Islet precursor cell (in vitro differentiated cells): ENCODE measurements at regions not wholly inside any gene's neighbourhood (a gene's known extent, or its start where the extent isn't known, plus 50 kb on each side); places are given as distances from the start of the nearest gene placed in this dataset.

Experiments used
- DNase-seq: peaks from one replicate; pipeline ENCODE4 v3.0.0-alpha.2; 2018

DNA sequence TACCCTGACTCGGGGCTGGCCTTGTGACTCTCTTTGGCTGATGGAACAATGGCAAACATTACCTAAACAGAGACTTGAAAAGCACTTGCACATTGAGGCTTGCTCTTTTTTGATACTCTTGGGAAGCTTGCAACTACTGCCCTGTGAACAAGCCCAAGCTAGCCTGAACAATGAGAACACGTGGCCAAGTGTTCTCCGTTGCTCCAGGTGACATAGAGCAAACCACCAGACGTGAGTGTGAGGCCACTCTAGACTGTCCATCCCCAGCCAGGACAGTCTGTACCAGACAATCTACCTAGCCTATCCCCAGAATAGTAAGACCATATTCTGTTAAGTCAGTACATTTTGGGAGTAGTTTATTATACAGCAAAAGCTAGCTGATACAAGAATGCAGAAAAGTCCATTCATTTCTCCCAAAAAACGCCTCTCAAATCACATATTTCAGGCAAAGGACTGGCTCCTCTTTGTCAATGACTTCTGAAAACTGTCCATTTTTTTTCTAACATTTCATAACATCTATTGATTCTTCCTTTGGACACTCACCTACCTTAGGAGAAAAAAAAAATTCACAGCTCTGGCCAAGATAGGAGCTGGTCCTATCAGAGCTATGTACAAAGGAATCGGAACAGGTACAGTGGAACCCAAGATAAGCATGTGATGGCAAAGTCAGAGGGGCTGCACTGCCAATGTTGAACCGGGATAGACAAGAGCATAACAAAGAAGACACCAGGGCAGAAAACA, 142.1 kb upstream of the PKDCC start:
- DNase-seq: no peak

DNA sequence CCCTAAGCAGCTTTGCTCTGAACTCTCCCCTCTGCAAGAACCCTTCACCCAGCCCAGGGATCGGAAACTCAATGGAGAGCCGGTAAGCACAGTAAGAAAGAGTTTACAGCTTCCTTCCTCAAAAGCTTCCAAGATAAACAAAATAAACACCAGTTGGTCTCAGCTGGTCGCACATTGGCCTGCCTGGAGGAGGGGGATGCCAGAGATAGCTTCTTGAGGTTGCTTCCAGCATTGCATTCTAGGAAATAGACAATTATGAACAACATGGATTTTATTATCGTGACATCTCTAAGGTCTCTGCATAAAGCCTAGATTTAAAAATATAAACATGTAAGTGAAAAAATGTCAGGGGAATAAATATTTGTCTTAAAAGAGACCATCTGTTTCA, 141.5 kb upstream of the PKDCC start:
- no peak for DNase-seq

DNA sequence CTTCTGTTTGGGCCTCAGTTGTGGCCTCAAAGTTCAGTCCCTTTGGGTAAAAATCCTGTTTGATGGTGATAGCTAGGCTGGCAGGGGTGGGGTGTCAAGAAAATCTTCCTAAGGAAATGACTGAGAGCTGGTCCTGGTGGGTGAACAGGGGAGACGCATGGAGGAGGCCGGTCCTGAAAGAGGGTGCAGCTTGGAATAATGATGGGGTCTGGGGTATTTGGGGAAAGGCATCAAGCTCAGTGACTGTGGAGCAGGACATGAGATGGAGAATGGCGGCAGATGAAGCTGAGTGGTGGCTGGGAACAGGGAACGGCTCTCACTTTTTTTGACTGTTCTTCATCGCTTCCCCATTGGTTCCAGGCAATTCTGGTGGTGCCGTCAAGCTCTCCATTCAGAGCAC, 140.7 kb upstream of the PKDCC start:
- DNase-seq: no peak

DNA sequence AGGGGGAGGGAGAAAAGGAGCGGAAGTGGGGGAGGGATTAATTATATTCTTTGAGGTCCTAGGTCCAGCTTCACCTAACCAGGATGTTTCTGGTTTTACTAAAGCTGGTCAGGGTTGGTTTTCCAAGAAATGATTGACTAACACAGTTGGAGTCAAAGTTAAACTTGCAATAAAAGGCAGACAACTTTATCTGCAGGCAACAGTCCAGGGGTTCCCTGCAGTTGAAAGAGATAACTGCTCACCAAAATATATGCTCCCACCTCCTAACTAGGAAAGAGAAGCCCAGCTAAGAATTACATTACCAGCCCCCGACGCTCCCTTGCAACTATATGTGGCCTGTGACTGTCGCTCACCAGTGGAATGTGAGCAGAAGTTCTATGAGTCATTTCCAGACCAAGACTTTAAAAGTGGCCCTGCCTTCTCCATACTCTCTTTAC, 140.0 kb upstream of the PKDCC start:
- peak; percentile 81 for DNase-seq

DNA sequence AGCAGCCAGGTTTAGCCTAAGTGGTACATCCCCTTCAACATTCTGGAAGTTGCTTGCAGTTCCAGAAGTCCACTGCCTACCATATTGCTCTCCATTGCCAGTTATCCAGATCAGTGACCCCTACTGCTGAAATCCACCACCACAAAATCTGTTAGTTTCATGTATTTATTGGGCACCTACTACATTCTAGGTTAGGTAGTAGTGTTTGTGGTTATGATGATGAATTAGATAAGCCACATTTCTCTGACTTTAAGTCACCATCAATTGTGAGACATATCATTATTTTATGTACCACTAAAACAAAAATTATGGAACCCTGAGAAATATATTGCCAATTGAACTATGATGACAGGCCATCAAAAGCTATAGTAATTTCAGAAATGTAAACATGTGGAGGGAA, 139.5 kb upstream of the PKDCC start:
- DNase-seq: no peak

DNA sequence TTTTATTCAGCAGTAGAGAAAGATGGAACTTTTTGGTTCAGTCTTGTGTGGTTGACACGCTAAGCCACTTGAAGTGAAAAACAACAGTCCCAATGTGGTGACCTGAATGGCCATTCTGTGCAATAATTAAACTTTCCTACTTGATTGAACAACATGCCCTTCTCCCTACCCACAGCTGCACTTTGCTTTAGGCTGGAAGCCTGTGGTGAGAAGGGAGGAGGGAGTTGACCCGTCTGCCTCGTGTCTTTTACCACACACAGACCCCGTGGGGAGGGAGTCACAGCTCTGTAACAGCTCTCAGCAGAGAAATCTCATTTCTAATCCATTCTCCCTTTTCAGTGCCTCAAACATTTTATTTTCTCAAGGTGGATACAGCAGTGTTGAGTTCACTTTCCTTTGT, 138.2 kb upstream of the PKDCC start:
- no peak for DNase-seq

DNA sequence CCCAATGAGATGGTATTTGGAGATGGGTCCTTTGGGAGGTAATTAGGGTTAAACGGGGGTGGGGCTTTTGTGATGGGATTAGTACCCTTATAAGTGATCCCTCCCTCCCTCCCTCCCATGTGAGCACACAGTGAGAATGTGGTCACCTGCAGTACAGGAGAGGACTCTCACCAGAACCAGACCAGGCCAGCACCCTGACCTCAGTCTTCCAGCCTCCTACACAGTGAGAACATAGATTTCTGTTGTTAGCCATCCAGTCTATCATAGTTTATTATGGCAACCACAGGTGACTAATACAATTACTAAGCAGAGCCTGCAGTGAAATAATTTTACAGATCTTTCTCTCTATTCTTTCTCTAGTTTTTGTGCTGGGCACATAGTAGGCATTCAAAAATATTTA, 137.7 kb upstream of the PKDCC start:
- no peak for DNase-seq

DNA sequence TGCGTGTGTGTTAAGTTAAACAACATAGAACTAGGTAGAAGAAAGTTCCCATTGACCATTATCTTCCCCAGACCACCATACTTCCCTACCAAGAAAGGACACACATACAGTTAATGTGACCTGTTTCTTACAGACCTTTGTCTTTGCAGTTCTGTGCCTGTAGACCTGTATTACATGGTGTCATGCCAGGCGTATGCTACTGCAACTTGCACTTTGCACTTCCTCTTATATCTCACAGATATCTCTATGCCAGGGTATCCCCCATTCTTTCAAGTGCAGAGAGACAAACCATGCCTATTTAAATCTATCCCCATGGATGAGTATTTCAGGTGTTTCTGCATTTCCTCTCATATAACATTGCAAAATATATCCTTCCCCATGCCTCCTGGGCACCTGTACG, 136.8 kb upstream of the PKDCC start:
- DNase-seq: no peak

DNA sequence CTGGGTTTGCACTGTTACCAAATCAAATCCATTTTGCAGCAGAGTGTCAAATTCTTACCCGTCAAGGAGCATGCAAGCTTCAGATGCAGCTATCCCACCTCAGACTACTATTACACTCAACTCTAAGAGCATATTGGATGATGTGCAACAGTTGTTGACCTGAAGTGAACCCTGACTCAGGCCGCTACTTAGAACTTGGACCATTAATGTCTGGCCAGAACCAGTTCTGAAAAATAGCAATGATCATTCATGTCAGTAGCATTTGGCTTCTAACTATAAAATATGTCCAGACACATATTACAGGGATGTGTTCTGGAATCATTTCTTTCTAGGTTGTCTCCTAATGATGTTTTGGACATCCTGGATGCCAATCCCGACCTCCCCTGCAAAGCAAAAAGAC, 135.5 kb upstream of the PKDCC start:
- DNase-seq: no peak

DNA sequence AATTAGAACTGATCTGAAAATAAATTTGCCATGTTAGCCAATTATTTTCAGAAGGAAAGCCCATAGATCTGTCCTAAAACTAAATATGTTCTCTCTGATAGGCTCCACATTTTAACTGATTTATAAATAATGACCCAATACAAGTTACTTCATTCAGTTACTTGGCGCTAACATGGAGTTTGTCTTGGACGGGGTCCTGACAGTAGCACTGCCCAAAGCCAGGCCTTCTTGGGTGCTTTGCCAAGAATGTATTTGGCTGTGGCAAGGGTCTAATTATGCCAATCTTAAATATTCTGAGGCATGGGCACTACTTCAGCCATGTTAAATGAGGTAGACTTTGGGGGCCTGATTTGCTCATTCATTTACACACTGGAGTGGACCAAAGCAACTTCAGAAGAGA, 135.0 kb upstream of the PKDCC start:
- DNase-seq: no peak

DNA sequence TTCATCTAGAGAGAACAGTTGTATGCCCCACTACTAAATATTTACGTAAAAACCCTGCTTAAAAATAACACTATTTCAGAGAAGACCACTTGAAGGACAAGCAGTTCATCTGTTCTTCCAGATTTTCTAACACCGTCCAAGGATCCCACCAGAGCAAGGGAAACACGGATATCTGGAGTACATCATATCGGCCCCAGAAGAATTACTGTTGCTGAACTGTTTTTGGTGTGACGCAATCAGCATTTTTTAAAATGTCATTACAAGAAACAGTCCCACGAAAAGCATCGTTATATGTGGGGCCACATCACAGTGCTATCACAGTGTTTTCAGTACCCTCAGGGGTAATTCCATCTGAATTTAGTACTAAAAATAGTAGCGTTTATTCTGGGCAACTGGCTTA, 134.5 kb upstream of the PKDCC start:
- no peak for DNase-seq

DNA sequence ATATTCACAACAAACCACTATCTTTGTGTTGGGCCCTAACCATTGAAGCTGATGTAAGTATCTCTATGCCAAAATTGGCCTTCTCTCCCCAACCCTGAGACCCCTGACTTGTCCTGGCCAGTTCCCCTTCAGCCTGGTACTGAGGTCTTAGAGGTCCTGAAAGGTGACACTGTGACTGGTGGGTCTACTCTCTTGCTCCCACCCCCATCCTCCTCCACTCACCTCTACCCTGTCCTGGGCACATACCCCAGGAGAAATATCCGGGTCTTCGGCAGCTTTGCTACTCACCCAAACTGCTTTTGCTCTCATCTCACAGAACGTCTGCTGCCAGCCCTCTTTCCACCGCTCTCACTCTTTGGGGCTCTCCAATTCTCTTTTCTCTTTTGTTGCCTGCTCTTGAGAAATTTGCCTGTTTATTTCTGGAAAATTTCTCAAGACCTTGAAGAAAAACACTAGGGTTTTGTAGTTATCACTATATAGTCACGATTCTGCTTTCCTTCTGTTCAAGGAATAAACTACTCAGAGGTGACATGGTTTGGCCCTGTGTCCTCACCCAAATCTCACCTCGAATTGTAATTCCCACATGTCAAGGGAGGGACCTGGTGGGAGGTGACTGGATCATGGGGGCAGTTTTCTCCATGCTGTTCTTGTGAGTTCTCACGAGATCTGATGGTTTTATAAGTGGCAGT, 133.8 kb upstream of the PKDCC start:
- DNase-seq: no peak

DNA sequence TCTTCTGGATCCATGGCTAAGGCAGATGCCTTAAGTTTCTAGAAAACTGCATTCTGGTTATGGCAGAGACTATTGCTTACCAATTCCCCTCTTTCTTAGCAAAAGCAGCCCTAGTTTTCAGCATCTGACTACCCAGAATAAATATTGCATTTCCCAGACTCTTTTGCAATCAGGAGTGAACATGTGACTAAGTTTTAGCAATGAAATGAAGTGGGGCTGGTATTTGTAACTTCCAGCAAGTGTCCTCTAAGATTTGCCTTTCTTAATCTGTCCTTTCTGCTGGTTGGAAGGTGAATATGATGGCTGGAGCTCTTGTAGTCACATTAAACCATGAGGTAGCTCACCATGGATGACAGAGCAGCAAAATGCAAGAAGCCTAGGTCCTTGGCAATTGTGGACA, 132.9 kb upstream of the PKDCC start:
- DNase-seq: no peak

DNA sequence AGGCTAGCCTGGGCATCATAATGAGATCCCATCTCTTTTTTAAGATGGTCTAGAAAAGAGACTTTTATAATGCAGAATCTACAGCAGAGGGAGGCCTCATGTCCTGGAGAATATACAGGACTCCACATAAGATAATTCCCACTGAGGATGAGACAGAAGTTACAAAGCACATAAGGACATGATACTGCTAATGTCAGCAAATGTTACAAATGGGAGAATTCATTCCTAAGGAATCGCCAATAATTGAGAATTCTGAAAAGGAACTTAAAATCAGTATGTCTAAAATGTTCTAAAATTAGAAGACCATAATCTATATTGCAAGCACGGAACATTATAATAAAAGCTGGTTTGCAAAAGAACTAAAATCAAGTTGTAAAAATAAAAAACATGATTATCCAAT, 131.6 kb upstream of the PKDCC start:
- DNase-seq: no peak

DNA sequence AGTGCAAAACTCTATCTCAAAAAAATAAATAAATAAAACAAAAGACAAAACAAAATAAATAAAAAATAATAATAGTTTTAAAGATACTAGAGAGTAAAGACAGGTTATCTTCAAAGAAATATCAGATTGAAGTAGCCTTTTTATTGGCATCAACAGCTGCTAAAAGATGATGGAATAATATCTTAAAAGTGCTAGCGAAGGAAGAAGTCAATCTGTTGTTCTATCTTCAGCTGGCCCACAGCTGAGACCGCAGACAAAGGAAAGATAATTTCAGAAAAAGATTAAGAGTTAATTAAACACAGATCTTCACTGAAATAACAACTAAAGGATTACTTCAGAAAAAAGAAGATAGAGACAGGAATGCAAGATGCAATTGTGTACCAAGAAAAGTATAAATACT, 130.2 kb upstream of the PKDCC start:
- DNase-seq: no peak

DNA sequence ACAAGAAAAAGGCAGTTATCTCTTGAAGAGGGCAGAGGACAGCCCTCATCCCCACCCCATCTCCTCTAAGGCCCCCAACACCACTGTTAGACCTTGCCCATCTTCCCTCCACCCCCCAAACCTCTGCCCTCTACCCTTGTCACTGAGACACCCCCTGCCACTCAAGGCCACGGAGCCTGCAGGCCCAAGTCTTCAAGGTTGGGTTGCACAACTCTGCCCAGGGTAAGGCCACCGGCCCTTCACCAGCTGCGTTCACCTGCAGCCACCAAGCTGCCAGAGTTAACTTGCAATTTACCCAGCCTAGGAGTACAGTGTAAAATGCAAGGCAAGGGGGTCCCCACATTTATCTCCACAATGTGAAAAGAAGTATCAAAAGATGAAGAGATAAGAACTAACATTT, 128.7 kb upstream of the PKDCC start:
- no peak for DNase-seq

DNA sequence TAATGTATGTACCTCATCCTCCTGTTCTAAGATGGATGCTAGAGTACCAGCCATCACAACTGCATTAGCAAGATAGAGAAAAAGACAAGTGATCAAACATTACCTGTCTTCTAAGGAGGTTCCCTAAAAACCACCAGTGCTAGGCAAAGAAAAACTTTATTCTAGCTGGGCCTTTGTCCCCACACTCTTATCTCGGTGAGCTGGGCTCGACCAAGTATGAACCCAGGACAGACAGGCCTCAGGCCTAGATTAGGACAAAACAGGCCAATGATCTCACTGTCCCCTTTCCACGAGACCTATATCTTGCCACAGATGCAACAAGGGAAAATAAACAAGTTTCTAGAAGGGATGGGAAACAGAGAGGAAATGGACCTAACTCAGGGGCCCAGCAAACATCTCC, 127.6 kb upstream of the PKDCC start:
- DNase-seq: no peak

DNA sequence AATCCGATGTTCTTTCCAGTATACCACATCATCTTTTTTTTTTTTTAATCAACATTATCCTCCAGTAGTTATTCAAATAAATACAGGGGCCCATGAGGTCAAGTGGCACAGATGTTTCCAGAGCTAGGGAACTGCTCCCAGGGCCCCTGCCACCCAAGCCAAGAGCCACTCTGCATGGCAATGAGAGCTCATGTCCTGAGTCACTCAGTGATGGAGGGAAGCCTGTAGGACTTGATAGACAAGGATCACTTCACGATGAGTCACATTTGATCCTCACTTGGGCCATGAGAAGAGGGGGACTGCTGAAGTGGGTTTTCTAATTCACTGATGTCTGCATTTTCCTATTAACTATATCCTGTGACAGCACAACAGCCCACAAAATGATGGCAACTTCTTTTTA, 127.0 kb upstream of the PKDCC start:
- peak; percentile 62 for DNase-seq

DNA sequence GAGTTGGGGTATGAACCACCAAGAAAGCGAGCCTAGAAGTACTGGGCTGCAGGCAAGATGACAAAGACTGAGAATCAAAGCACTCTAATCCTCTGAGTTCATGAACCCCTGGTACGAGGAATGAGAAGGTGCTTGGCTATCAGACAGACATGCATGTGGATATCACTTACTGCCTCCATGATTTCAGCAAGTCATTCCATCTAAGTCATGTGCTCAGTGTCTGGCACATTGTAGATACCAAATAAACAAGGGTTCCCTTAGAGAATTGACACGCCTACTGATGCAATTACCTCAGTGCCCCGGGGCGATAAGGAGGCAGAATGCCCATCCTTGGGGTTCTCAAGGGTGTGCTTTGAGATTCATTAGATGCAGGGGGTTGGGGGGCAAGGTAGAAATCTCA, 125.6 kb upstream of the PKDCC start:
- DNase-seq: no peak

DNA sequence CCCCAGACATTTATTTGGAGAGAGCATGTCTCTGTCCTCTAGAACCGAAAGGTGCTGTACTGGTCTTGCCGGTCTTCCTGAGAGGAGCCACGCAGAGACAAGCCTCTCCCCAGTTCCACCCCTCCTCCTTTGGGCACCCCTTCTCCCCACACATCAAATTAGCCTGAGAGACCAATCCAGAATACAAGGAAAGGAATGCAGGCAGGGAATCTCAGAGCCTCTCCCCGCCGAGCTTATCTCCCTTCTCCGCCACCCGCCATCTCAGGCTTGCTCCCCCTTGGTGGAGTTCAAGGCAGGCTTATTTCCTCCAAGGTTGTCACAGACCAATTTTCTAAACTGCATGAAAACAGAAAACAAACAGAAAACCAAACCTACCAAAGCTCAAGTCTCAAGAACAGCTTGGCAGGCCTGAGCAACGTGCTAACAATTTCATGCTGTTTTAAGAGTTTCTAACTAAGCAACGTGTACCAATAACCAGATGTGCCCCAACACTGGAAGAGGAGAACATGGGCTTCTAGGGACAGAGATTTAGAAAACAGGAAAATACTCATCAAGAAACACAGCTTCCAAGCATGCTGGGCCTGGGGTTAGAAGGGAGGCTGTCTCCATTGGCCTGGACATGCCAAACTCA, 124.5 kb upstream of the PKDCC start:
- DNase-seq: no peak

DNA sequence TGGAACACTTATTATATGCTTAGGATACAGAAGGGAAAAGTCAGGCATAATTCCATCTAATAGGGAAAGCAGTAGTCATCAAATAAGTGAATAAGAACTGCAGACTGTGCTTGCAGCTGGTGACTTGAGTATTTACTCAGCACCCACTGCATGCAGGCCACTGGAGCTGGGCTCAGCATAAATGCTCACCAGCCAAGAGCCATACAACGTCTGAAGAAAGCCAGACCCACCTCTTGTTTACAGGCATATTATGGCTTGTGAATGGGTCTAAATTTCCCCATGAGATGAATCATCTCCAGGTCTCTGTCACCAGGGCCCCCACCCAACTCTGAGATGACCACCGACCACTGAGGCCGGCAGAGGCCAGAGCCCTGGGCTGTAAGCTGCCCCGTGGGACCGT, 123.8 kb upstream of the PKDCC start:
- peak; percentile 70 for DNase-seq

DNA sequence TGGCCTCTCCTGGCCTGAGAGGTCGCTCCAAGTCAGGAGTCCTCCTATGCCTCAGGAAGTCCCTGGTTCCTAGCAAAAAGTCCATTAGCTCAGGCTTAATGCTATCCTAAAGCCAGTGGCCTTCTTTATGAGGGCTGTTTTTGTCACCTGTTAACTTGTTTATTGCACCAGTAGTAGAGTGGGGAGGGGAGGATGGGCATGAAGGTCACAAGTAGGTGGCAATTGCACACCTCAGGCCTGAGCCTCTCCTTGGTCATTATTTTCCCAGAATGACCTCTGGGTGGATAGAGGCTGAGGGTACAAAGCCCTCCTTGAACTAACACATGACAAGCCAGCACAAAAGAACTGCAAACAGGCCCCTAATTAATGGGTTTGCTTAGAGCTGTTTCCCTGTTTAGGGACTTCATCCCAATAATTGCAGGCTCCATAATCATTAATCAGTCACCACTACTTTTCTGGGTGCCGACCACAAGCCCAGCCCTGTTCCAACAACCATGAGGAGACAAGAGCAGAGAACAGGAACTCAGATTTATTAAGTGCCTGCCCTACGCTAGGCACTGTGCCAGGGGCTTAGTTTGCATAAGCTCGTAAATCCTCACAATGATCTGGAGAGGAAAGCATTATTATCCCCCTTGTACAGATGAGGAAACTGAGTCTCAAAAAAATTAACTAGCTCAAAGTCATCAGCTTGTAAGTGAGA, 123.0 kb upstream of the PKDCC start:
- DNase-seq: peak; percentile 43

DNA sequence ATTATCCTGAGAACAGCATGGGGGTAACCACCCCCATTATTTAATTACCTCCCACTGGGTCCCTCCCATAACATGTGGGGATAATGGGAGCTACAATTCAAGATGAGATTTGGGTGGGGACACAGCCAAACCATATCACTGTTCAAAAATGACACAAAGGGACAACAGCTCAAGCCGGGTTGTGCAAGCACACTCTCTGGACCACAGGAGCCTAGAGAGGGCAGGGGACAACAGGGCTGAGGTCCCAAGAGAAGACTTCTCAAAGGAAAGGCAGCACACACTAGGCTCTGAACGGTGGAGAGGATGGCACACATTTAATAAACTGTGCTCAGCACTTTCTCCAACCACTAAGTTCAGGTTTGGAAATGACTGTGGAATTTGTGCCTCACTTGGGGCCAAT, 122.1 kb upstream of the PKDCC start:
- DNase-seq: no peak
